ENCODE measurements at regions not wholly inside any gene's neighbourhood (a gene's known extent, or its start where the extent isn't known, plus 50 kb on each side); places are given as distances from the start of the nearest gene placed in this dataset.

DNA sequence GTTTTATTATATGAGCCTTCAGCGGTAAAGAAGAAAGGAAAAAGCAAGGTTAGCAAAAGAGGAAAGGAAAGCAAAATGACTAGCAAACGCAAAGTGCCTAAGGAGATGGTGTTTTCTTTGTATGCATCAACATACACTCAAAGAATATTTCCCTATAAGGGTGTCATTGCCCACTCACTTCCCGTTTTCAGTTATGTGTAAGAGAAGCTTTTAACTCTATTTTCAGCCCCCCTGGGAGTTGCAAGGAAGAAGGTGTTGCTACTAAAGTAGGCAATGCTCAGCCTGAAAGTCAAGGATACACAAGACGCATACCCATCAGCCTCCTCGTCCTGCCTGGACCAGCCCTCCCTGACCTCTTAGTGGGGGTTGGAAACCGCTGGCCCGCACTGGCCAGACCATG, 267.7 kb upstream of the ZFHX3 start (continued):
- TF ChIP-seq, protein P1, sequence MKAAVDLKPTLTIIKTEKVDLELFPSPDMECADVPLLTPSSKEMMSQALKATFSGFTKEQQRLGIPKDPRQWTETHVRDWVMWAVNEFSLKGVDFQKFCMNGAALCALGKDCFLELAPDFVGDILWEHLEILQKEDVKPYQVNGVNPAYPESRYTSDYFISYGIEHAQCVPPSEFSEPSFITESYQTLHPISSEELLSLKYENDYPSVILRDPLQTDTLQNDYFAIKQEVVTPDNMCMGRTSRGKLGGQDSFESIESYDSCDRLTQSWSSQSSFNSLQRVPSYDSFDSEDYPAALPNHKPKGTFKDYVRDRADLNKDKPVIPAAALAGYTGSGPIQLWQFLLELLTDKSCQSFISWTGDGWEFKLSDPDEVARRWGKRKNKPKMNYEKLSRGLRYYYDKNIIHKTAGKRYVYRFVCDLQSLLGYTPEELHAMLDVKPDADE (IDR thresholded peaks at IDR 0.05), result no peak
- TF ChIP-seq CTCF (conservative IDR thresholded peaks at IDR 0.05; ENCODE audit: low read depth in 2 of 2) (no peak), STAT1 (IDR thresholded peaks at IDR 0.05; ENCODE audit: unreplicated experiment) (no peak), EZH2phosphoT487 (IDR thresholded peaks at IDR 0.05; ENCODE audit: unreplicated experiment) (no peak), CREB1 (CRISPR knock-in tag; IDR thresholded peaks at IDR 0.05; ENCODE audit: low read depth) (no peak), POLR2AphosphoS5 (IDR thresholded peaks at IDR 0.05; ENCODE audit: low read depth) (no peak), ZNF331 (CRISPR knock-in tag; IDR thresholded peaks at IDR 0.05; ENCODE audit: low read depth) (no peak), NANOG (IDR thresholded peaks at IDR 0.05; ENCODE audit: borderline replicate concordance) (no peak), ZNF114 (CRISPR knock-in tag; IDR thresholded peaks at IDR 0.05) (no peak)
- TF ChIP-seq, protein P2, sequence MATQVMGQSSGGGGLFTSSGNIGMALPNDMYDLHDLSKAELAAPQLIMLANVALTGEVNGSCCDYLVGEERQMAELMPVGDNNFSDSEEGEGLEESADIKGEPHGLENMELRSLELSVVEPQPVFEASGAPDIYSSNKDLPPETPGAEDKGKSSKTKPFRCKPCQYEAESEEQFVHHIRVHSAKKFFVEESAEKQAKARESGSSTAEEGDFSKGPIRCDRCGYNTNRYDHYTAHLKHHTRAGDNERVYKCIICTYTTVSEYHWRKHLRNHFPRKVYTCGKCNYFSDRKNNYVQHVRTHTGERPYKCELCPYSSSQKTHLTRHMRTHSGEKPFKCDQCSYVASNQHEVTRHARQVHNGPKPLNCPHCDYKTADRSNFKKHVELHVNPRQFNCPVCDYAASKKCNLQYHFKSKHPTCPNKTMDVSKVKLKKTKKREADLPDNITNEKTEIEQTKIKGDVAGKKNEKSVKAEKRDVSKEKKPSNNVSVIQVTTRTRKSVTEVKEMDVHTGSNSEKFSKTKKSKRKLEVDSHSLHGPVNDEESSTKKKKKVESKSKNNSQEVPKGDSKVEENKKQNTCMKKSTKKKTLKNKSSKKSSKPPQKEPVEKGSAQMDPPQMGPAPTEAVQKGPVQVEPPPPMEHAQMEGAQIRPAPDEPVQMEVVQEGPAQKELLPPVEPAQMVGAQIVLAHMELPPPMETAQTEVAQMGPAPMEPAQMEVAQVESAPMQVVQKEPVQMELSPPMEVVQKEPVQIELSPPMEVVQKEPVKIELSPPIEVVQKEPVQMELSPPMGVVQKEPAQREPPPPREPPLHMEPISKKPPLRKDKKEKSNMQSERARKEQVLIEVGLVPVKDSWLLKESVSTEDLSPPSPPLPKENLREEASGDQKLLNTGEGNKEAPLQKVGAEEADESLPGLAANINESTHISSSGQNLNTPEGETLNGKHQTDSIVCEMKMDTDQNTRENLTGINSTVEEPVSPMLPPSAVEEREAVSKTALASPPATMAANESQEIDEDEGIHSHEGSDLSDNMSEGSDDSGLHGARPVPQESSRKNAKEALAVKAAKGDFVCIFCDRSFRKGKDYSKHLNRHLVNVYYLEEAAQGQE (IDR thresholded peaks at IDR 0.05; ENCODE audit: unreplicated experiment), result no peak

- Histone ChIP-seq H3K27ac (ENCODE audit: low read depth) (no peak overlapping the region), H4K20me1 (replicated peaks; ENCODE audit: insufficient read depth) (no peaks in the 10 kb centered on the region), H3F3A (replicated peaks; ENCODE audit: low read depth) (no peaks in the 10 kb centered on the region), H3K27me3 (ENCODE audit: insufficient read depth) (no peaks in the 10 kb centered on the region), H3K4me2 (no peak overlapping the region), H3K79me2 (replicated peaks; ENCODE audit: insufficient read depth) (no peaks in the 10 kb centered on the region), H3K4me1 (ENCODE audit: insufficient read depth) (no peaks in the 10 kb centered on the region), H2AFZ (no peak overlapping the region), H3K9me2 (ENCODE audit: insufficient read depth) (no peaks in the 10 kb centered on the region), H3K36me3 (ENCODE audit: insufficient read depth) (no peaks in the 10 kb centered on the region), H3K4me3 (no peak overlapping the region)
- no peak for ATAC-seq
- H3K9me3 Mint-ChIP-seq, result peaks cover 4% of the 10 kb centered on the region; the same call in 2 of the 3 replicates
- H3K4me3 Mint-ChIP-seq, result no peak overlapping the region
- H3K27me3 Mint-ChIP-seq (ENCODE audit: insufficient read depth, low read depth, poor library complexity), result no peaks in the 10 kb centered on the region
- H3K36me3 Mint-ChIP-seq (ENCODE audit: low read depth), result no peaks in the 10 kb centered on the region
- no peak for DNase-seq (ENCODE audit: low spot score)
- 0 out of 3 replicates have a peak, but pooled peaks cover 2% of the 10 kb centered on the region for H3K4me1 Mint-ChIP-seq
- H3K27ac Mint-ChIP-seq, result no peak overlapping the region
- TF ChIP-seq EZH2 (IDR thresholded peaks at IDR 0.05; ENCODE audit: low read depth, unreplicated experiment) (no peak), ZNF331 (CRISPR knock-in tag; IDR thresholded peaks at IDR 0.05; ENCODE audit: low read depth) (no peak), EZH2phosphoT487 (IDR thresholded peaks at IDR 0.05; ENCODE audit: unreplicated experiment) (no peak), CTCF (conservative IDR thresholded peaks at IDR 0.05; ENCODE audit: low read depth in 2 of 2) (no peak), CREB1 (CRISPR knock-in tag; IDR thresholded peaks at IDR 0.05; ENCODE audit: low read depth) (no peak)
- TF ChIP-seq, protein P1 (IDR thresholded peaks at IDR 0.05), result no peak
- TF ChIP-seq, protein P2 (IDR thresholded peaks at IDR 0.05; ENCODE audit: unreplicated experiment), result no peak
Measured at GRCh38 chr16:73313950-73314349, 266.0 kb upstream of the ZFHX3 start.
